ENCODE measurements at regions not wholly inside any gene's neighbourhood (a gene's known extent, or its start where the extent isn't known, plus 50 kb on each side); places are given as distances from the start of the nearest gene placed in this dataset.

DNA sequence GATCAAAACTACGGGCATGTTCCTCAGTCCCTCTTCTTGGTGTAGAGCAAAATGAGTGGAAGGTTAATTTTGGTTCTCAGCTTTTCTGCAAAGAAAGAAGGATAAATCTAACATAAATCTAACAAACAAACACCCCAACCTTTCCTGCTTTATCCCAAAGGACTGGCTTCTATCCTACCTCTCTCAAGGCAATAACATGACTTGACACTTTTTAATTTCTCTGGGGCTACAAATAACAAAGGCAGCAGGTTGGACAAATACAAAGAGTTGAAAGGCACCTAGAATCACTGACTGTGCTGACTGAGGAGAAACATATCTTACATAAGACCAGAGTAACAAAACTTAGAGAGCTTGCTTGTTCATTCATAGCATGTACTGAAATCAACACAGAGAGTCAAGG, 703.6 kb upstream of the PITX2 start:
- TF ChIP-seq CBX5 (IDR thresholded peaks at IDR 0.05; ENCODE audit: low read depth, low read length) (no peak), SIRT6 (IDR thresholded peaks at IDR 0.05; ENCODE audit: low read length) (no peak), CTCF (IDR thresholded peaks at IDR 0.05; ENCODE audit: control extremely low read depth in 1 of 3, insufficient read depth in 1 of 3, low read depth in 1 of 3, low read length in 3 of 3) (no peak), BRCA1 (IDR thresholded peaks at IDR 0.05; ENCODE audit: low read depth, low read length) (no peak)
